ENCODE measurements at regions not wholly inside any gene's neighbourhood (a gene's known extent, or its start where the extent isn't known, plus 50 kb on each side); places are given as distances from the start of the nearest gene placed in this dataset.

- TF ChIP-seq CTCF (conservative IDR thresholded peaks at IDR 0.05; ENCODE audit: low read depth in 2 of 2) = no peak
- no peak for TF ChIP-seq NANOG (IDR thresholded peaks at IDR 0.05; ENCODE audit: borderline replicate concordance)
- TF ChIP-seq POLR2AphosphoS5 (IDR thresholded peaks at IDR 0.05; ENCODE audit: low read depth) = no peak
- TF ChIP-seq REST (IDR thresholded peaks at IDR 0.05; ENCODE audit: unreplicated experiment) = no peak
- TF ChIP-seq EZH2 (IDR thresholded peaks at IDR 0.05; ENCODE audit: low read depth, unreplicated experiment) = no peak
- TF ChIP-seq, protein P1, sequence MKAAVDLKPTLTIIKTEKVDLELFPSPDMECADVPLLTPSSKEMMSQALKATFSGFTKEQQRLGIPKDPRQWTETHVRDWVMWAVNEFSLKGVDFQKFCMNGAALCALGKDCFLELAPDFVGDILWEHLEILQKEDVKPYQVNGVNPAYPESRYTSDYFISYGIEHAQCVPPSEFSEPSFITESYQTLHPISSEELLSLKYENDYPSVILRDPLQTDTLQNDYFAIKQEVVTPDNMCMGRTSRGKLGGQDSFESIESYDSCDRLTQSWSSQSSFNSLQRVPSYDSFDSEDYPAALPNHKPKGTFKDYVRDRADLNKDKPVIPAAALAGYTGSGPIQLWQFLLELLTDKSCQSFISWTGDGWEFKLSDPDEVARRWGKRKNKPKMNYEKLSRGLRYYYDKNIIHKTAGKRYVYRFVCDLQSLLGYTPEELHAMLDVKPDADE (IDR thresholded peaks at IDR 0.05) = no peak
- TF ChIP-seq EZH2phosphoT487 (IDR thresholded peaks at IDR 0.05; ENCODE audit: unreplicated experiment) = no peak
These were observed 281.3 kb downstream of the SOX9 start for GRCh38 chr17:72401883-72402726.

Data from GM23338 (cell line).